Calu3 (cell line): ENCODE measurements at regions not wholly inside any gene's neighbourhood (a gene's known extent, or its start where the extent isn't known, plus 50 kb on each side); places are given as distances from the start of the nearest gene placed in this dataset.

ENCODE experiments used
- BruUV-seq: library from RNA; stranded (reverse); fragments of 400-500 nt; replicated peaks from 2 replicates; lab custom pipeline; 2021; lab: Mats Ljungman, UMichigan
- CTCF ChIA-PET: fragments of 300-600 bp; sonication (Branson Sonifier 250); formaldehyde crosslinking; loops from one replicate; lab custom pipeline; 2022; ENCODE audit warnings: antibody characterized with exemption; lab: Charles Lee
- DNase-seq: peaks from one replicate; pipeline ENCODE4 v3.0.0; 2022
- H3K27ac Mint-ChIP-seq: one replicate; pipeline ENCODE4 v1.8.0; 2022; ENCODE audit warnings: mixed read lengths; ENCODE audit not compliant: unreplicated experiment
- H3K27me3 Mint-ChIP-seq: one replicate; pipeline ENCODE4 v1.8.0; 2022; ENCODE audit warnings: mixed read lengths; ENCODE audit not compliant: unreplicated experiment
- H3K36me3 Mint-ChIP-seq: one replicate; pipeline ENCODE4 v1.8.0; 2022; ENCODE audit warnings: mild to moderate bottlenecking, moderate library complexity, mixed read lengths; ENCODE audit not compliant: insufficient read depth, unreplicated experiment
- H3K4me1 Mint-ChIP-seq: one replicate; pipeline ENCODE4 v1.8.0; 2022; ENCODE audit warnings: mild to moderate bottlenecking, low read depth, mixed read lengths; ENCODE audit not compliant: unreplicated experiment
- H3K4me3 Mint-ChIP-seq: one replicate; pipeline ENCODE4 v1.8.0; 2022; ENCODE audit warnings: mild to moderate bottlenecking, low read depth, moderate library complexity, mixed read lengths; ENCODE audit not compliant: unreplicated experiment
- H3K9me3 Mint-ChIP-seq: one replicate; pipeline ENCODE4 v1.8.0; 2022; ENCODE audit warnings: low read depth, mixed read lengths; ENCODE audit not compliant: unreplicated experiment
- intact Hi-C: fragments of 100-400 bp; cut with micrococcal nuclease; formaldehyde crosslinking; loops from one replicate; pipeline ENCODE4 v1.10.0; 2022; ENCODE audit not compliant: unreplicated experiment
- TF ChIP-seq, protein P1 (sequence below): fragments of 200-600 bp; IDR thresholded peaks from one replicate; pipeline ENCODE4 v1.8.0; 2022; ENCODE audit warnings: antibody characterized with exemption; ENCODE audit not compliant: unreplicated experiment

DNA sequence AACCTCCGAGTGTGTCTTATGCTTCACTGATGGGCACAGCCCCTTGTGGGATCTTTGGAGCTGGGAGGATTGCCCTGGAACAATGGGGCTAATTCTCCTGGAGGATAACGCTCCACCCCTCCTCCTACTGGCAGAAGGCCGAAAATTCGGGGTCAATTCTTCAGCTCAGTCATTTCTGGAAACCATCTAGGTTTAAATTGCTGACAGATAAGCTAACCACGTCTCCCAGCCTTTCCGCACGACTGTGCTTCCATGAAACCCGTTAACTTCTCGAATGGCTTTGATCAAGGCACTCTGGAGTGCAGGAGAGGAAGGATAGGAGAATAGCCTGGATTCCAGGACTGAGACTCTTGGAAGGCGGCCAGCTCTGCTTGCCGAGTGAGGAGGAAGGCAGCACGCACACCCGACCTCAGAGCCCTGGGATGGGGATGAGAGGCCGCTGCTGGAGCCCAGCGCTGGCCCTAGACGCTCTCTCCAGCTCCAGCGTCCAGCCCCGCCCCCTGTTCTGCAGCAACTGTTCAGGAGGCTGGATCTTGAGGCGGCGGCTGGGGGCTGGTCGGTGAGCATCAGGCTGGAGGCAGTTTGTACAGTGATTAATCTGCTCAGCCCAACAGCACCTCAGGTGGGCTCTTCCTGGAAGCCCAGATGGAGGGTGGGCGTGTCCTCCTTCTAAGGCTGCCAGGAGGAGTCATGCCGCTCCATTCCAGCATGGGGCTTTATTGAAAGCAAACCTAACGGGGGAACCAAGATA lies 176.7 kb upstream of the NCAM1 start:
- TF ChIP-seq, protein P1, sequence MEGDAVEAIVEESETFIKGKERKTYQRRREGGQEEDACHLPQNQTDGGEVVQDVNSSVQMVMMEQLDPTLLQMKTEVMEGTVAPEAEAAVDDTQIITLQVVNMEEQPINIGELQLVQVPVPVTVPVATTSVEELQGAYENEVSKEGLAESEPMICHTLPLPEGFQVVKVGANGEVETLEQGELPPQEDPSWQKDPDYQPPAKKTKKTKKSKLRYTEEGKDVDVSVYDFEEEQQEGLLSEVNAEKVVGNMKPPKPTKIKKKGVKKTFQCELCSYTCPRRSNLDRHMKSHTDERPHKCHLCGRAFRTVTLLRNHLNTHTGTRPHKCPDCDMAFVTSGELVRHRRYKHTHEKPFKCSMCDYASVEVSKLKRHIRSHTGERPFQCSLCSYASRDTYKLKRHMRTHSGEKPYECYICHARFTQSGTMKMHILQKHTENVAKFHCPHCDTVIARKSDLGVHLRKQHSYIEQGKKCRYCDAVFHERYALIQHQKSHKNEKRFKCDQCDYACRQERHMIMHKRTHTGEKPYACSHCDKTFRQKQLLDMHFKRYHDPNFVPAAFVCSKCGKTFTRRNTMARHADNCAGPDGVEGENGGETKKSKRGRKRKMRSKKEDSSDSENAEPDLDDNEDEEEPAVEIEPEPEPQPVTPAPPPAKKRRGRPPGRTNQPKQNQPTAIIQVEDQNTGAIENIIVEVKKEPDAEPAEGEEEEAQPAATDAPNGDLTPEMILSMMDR: no peak
- intact Hi-C loops: loop anchor here (5.0 kb wide), 2 partner anchors 182 to 197 kb away; no protein-coding TSS in a partner anchor
- BruUV-seq: no TSS peak
- Mint-ChIP-seq H3K36me3 (no peaks in the 10 kb centered on the region), H3K4me1 (peaks cover 28% of the 10 kb centered on the region), H3K27me3 (no peaks in the 10 kb centered on the region), H3K27ac (no peak overlapping the region), H3K9me3 (no peaks in the 10 kb centered on the region), H3K4me3 (peak overlapping the region; percentile 52)
- DNase-seq: peak; percentile 56
- CTCF ChIA-PET: interaction anchor here (1.2 to 1.5 kb wide), 2 partner anchors 171 to 196 kb away, joined by 3 to 4 read pairs; no protein-coding TSS in a partner anchor

DNA sequence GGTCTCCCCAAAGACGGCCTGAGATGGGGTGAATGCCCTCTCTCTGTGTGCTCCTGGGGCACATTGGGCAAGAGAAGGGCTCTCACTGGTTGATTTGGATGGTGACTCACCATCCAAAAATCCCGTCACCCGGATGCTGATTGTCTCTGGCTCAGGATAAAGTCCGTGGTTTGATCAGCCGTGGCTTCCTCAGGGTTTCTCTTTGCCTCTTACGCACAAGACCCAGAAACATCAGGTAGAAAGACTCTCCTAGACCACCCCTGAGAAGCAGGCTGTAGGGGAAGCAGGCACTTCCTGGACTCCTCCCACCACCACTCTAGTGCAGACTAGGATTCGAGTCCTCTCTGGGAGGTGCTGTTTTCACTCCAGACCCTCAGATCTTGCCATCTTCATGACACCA lies 176.1 kb upstream of the NCAM1 start:
- Mint-ChIP-seq H3K27me3 (no peaks in the 10 kb centered on the region), H3K4me3 (no peak overlapping the region), H3K36me3 (no peaks in the 10 kb centered on the region), H3K27ac (no peak overlapping the region), H3K4me1 (peaks cover 22% of the 10 kb centered on the region), H3K9me3 (no peaks in the 10 kb centered on the region)
- TF ChIP-seq, protein P1: no peak
- intact Hi-C loops: no loop called here
- CTCF ChIA-PET: no interaction called here
- peak; percentile 12 for DNase-seq
- BruUV-seq: no TSS peak

DNA sequence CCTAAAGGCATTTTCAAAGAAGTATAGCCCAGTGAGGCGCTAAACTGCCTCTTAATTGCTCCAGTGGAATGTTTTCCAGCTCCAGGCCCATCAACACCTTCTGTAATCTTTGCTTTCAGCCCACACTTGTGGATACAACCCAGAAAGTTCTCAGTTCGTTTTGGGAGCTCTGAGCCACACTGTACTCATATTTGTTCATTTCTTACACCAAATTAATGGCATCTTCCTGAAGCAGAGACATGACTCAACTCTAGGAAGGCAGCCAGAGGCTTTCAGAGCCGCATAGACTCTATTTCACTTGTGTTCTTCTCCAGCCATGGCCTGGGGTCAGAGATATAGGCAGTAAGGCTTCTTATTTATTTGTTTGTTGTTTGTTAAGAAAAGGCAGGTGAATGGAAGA lies 175.5 kb upstream of the NCAM1 start:
- no peaks in the 10 kb centered on the region for H3K27me3 Mint-ChIP-seq
- no peaks in the 10 kb centered on the region for H3K9me3 Mint-ChIP-seq
- no peak for DNase-seq
- TF ChIP-seq, protein P1: no peak
- H3K4me3 Mint-ChIP-seq: no peak overlapping the region
- no peak overlapping the region for H3K27ac Mint-ChIP-seq
- CTCF ChIA-PET: no interaction called here
- H3K36me3 Mint-ChIP-seq: no peaks in the 10 kb centered on the region
- H3K4me1 Mint-ChIP-seq: peaks cover 16% of the 10 kb centered on the region
- intact Hi-C loops: no loop called here
- BruUV-seq: no TSS peak

DNA sequence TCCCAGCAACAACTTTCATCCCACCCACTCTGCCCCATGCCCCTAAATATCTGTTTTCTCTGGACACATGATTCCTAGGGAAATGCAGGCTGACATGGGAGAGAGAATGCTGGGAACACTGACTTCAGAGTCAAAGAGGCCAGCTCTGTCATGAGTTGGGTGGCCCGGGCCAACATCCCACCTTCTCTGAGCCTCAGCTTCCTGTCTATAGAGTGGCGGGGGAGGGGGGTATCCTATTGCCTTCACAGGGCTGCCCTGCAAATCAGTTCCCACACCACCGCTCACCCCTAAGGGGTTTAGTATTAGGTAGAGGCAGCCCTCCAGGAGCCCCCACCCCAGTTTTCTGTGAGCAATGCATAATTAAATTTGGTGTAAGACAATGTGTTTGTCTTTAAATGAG lies 175.0 kb upstream of the NCAM1 start:
- Mint-ChIP-seq H3K27me3 (no peaks in the 10 kb centered on the region), H3K4me3 (no peak overlapping the region), H3K27ac (no peak overlapping the region), H3K9me3 (no peaks in the 10 kb centered on the region), H3K4me1 (peaks cover 16% of the 10 kb centered on the region), H3K36me3 (no peaks in the 10 kb centered on the region)
- BruUV-seq: no TSS peak
- TF ChIP-seq, protein P1: no peak
- no peak for DNase-seq
- CTCF ChIA-PET: no interaction called here
- intact Hi-C loops: no loop called here
